Right lobe of liver (tissue), 4 donors: ENCODE measurements at regions not wholly inside any gene's neighbourhood (a gene's known extent, or its start where the extent isn't known, plus 50 kb on each side); places are given as distances from the start of the nearest gene placed in this dataset.

Experiments used
- CTCF ChIP-seq, 4 donors: fragments of 200-600 bp in 3 of 4; fragments of 450-650 bp in 1 of 4; IDR thresholded peaks; one replicate each; pipeline versions ENCODE4 v1.5.1 to v1.8.0; 2016 to 2022; ENCODE audit warnings: antibody characterized with exemption in 4 of 4, mild to moderate bottlenecking in 2 of 4
- POLR2A ChIP-seq: fragments of 450-650 bp; IDR thresholded peaks from one replicate; pipeline ENCODE4 v1.6.1; 2017; ENCODE audit warnings: antibody characterized with exemption, mild to moderate bottlenecking
- donor health status: DM: no; HTN: no; CAD: no.
- donor health status: DM: no; HTN: no; CAD: no.
- donor health status: DM: no; HTN: yes; CAD: no.

GRCh38 chr12:98084391-98084790 is 431.0 kb upstream of the TMPO start:
- TF ChIP-seq POLR2A, result no peak
- no peak for TF ChIP-seq CTCF (IDR thresholded peaks at IDR 0.05)
